C1 segment of cervical spinal cord (tissue), 14 donors: ENCODE measurements at regions not wholly inside any gene's neighbourhood (a gene's known extent, or its start where the extent isn't known, plus 50 kb on each side); places are given as distances from the start of the nearest gene placed in this dataset.
"Not testable (repeated sequence)": the region's sequence is repeated elsewhere in the genome, so short reads cannot be mapped to it uniquely, and the experiment has no call there.

Experiments used
- DNase-seq, 14 donors: peaks; one replicate each; lab custom pipeline; 2025; lab: John Stamatoyannopoulos, UW

DNA sequence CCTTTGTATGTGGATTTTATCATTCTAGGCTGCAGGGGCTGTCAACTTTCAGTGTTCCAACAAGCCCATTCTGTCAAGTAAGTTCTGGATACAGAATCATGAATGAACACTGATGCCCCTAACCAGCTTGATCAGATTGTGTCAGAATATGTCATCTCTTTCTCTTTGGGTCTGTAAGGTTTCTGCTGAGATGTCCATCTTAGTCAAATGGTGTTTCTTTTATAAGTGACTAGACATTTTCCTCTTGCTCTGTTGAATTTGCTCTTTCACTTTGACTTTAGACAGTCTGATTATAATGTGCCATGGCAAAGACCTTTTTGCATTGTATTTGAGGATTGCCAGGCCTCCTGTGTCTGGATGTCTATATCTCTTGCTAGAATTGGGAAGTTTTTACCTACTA, 660.9 kb upstream of the CBLB start:
- no peak for DNase-seq

DNA sequence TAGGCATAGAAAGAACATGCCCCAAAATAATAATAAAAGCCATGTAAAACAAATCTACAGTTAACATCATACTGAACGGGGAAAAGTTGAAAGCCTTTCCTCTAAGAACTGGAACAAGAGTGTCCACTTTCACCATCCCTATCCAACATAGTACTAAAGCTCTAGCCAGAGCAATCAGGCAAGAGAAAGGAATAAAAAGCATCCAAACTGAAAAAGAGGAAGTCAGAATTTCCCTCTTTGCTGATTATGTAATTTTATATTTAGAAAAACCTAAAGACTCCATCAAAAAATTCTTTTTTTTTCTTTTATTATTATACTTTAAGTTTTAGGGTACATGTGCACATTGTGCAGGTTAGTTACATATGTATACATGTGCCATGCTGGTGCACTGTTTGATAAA, 661.6 kb upstream of the CBLB start:
- DNase-seq: no peak

DNA sequence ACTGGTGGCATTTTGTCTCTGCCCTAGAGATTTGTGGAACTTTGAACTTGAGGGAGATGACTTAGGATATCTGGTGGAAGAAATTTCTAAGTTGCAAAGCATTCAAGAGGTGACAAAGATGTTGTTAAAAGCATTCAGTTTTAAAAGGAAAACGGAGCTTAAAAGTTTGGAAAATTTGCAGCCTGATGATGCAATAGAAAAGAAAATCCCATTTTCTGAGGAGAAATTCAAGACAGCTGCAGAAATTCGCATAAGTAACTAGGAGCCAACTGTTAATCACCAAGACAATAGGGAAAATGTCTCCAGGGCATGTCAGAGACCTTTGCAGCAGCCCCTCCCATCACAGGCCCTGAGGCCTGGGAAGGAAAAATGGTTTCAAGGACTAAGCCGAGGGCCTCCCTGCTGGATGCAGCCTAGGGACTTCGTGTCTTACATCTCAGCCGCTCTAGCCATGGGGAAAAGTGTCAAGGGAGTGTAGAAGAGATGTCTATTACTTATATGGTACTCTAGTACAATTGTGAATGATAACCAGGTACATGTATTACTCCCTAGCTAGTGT, 663.0 kb upstream of the CBLB start:
- not testable (repeated sequence) for DNase-seq

DNA sequence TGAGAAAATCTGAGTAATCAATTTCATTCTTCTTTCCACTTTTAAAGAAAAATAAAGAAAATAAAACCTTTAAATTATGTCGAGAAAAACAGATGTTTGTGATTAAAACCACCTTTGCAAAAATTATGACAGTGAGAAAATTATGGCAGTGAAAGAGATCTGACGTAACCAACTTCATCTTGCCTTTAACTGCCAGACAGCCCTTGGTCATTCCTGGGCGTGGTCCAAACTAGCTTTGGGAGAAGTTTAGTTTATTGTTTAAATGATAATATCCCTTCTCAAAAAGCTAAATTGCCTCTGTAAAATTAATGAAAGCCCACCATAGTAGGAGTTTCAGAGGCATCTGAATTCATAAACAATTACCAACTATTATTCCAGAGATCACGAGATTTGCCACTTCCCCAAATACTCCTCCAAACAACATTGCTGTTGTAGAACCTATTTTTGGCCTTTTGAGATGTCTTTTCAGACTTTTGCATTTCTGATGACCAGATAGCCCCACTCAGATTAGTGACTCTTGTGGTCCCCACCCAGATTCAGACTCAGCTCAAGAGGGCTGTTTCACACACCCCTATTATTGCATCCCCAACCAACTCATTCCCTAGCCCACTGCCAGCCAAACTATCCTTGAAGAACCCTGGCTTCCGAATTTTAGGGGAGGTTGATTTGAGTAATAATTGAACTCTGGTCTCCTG, 664.4 kb upstream of the CBLB start:
- DNase-seq: no peak

DNA sequence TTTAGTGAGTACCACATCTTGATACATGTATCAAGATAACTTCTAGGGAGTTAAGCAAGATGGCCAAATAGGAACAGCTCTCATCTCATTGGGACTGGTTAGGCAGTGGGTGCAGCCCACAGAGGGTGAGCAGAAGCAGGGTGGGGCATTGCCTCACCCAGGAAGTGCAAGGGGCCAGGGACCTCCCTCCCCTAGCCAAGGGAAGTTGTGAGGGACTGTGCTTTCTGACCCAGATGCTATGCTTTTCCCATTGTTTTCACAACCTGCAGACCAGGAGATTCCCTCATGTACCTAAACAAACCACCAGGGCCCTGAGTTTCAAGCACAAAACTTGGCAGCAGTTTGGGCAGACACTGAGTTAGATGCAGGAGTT, 665.0 kb upstream of the CBLB start:
- DNase-seq: no peak

DNA sequence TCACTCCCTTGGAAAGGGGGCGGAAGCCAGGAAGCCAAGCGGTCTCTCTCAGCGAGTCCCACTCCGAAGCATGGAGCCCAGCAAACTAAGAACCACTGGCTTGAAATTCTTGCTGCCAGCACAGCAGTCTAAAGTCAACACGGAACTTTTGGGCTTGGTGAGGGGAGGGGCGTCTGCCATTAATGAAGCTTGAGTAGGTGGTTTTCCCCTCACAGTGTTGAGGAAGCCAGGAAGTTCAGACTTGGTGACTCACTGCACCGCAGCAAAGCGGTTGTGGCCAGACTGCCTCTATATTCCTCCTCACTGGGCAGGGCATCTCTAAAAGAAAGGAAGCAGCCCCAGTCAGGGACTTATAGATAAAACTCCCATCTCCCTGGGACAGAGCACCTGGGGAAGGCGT, 665.4 kb upstream of the CBLB start:
- no peak for DNase-seq

DNA sequence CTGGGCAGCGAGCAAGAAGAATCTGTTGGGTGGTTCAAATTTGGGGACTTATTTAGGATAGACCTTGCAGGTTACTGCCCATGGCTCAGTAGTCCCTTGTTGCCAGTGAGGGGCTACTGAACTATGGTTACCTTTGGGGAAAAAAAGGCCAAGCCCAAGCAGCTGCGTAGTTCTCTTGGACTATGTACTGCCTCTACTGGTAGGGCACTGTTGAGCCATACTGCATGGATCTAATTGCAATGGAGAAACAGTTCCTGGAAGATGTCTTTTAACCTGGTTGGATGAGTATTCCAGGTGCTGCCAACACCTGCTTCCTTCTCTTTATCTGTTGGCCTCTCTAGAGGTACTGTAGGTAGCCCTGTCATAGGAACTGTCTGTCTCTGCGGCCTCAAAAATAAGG, 671.9 kb upstream of the CBLB start:
- no peak for DNase-seq

DNA sequence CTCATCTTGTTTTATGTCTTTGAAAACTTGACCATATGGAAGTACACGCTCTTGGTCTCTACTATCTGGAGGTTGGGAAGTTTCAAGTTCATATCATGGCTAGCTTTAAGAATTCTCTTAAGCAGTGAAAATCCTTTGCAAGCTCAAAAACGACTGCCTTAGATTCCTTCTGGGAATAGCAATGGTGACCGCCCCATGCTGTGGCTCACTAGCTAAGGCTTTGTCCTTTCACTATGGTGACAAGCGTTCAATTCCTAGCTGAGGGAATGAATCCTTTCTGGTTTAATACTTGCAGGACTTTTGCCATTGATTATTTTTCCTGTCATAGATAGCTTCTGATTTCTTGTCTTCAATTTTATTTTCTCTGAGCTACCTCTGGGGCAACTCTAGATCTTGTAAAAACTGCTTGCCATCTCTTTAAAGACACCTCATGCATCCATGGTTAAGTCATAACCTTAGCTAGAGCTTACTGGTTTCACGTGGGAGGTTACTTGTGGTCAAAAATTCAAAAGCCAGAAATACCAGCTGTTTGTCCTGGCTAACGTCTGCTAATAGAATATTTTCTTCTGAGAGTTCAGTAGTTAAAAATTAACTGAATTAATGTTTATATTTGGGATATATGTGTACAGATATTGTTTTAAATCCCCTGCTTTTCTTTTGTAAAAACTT, 673.4 kb upstream of the CBLB start:
- no peak for DNase-seq

DNA sequence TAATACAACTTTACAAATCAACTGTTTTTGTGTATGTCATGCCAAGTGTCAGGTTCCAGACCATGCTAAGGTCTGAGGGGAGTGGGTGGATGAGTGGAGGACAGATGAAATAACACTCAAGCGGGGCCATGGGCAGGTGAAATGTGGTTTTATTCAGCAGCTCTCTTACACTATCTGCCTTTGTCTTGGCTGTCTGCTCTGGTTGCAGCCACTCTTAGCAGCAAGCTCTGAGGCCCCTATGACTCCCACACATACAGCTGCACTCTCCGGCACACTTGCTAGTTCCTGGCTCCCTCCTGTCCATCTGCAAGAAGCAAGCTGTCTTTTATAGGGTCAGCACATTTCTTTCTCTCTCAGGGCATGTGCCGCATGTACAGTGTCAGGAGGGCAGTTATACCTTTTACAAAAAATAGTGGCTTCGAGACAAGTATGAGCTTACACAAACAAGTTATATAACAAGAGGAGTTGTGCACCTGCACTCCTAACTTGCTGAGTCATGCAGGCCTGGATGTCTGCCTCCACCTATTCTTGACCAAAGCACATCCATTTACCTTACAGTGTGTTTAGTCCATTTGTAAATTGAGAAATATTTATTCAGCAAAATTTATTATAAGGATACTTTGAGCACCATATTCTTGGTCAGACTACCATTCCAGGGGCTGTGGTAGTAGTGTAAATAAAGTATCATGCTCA, 683.7 kb upstream of the CBLB start:
- DNase-seq: no peak

DNA sequence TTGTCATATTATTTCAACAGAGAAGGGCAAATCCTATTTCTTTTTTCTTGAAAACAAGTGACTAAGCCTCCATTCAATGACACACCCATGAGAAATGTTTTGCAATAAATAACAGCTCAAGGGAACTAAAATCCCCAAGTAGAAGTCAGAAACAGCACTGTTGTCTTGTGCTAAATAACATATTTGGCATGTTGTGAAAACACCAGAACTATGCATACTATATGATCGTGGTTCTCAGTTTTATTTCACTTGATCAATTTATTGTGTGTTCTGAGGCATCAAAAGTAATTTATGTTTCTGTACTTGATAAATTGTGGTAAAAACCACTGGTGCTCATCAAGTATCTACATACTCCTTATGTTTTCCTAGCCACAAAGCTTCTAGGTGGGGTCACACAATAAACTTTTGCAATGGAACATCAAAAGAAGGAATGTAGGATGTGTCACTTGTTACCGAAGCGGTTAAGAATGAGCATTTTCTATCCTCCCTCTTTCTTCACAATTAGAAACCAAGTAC, 691.7 kb upstream of the CBLB start:
- DNase-seq: no peak

DNA sequence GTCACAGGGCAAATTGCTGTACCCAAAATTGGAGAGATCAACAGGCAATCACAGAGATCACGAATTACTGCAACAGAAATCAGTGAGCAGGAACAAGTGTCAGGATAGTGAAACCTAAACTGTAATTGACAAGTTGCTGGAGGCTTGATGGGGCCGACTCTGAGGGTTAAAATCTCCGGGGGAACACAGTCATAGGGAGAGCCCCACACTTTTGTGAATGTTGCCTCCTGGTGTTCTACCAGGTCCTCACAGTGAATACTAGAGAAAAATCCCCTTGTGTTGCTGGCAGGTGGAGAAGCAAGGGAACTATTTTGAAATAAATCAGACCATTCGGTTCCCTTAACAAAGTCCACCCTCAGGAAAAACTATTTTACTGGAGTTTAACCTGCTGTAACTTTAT, 697.5 kb upstream of the CBLB start:
- no peak for DNase-seq

DNA sequence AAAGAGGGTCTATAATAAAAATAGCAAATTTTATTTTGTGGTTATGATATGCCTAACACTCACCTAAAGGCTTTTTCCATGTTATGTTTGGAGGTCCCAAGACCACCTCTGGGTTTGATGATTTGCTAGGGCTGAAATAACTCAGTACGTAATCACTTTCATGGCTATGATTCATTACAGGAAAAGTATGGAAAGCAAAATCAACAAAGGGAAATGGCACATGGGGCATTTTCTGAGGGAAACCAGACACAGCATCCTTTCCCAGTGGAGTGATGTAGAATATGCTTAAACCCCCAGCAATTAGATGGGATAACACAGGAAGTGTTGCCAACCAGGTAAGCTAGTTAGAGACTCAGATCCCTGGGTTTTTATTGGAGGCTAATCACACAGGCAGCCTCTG, 701.6 kb upstream of the CBLB start:
- no peak for DNase-seq

DNA sequence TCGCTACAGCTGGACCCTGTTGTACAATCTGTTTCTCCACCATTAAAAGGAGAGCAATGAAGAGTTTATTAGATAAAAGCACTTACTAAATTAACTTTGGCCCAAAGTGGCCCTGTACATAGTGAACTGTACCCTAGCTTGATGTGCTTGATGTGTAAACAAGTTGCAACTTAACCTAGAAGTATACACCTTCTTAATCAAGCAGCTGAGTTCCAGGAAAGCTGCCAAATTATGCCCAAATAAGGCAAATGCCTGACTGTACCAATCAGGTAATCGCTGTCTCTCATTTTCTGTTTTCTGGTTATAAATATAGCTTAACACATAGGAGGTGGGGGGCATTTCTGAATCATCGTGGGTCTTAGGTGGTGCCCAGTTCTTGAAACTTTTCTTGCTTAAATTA, 704.8 kb upstream of the CBLB start:
- DNase-seq: no peak

DNA sequence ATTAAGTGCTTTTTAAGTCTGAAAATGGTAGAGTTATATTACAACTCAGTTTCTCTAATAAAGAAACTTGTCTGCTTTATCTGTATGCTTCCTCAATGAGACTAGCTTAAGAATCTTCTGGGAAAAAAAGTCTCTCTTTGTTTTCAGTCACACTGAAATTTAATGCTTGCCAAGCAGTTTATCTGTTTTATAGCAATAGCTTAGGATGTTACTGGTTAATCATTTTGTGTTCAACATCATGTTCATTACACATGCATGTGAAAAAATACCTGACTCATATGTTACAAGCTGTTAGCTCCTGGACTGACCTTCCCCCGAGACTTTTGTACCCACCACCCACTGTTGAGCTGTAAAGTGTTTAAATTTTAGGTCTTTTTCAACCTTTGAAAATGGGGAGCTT, 706.2 kb upstream of the CBLB start:
- no peak for DNase-seq

DNA sequence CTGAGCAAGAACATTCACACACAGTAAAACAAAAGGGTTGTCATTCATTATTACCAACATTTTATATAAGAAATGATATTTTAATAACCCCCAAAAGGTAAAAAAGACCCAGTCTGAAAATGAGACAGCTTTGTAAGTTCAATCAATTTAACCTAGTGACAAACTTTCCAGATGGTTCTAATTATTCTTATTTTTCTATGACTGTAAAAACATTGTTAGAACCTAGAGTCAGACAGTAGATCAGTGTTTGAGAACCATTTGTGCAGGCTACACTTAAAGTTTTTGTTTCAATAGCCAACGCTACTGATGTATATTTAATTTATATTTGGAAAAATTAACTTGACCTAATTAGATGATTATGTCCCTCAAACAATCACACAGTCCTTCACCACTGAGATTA, 708.4 kb upstream of the CBLB start:
- DNase-seq: no peak

DNA sequence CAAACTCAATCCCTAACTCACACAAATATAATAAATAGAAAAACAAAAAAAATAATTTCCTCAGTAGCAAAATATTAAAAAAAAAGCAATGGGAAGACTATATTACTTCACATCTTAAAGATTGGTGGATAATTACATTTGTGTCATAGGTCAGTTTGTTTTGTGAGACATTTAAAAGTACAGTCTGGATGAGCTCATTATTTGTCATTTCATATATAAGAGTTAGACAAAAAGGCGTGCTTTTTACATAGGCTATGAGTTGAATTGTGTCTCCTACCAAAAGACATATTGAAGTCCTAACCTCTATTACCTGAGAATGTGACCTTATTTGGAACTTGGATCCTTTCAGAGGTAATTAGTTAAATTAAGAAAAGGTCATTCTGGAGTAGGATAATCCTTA, 710.1 kb upstream of the CBLB start:
- no peak for DNase-seq

DNA sequence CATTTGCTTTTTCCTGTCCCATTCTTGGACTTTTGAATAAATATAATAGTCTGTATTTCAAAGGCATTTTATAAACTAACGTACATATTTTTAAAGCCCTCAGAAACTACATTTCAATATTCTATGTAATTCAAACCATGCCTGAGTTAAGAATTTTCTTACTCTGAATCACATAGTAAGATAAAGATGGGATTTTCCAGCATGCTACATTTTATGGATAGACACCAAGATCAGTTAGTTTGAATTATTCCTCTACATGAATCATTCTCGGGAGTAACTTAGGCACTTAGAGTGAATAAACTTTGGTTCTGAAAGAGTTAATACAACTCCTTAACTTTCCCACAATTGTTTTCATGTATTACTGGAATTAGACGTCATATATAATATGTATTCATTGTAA, 713.3 kb upstream of the CBLB start:
- DNase-seq: no peak

DNA sequence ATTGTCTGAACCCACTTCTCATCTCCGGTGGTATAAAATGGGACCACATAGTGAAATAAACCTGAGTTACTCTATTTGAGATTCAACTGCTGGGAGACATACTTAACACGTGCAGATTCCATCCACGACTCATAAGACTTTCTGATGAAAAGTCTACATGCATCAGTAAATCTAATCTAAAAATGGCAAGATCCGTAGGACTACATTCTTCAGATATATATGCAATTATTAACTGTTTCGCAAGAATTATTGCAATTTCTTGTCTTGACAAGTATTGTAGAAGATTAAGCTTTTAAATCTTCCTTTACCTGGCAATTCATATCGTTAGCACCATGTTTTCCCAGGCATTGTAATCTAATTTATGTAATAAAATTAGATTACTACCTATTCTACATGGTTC, 718.7 kb upstream of the CBLB start:
- DNase-seq: no peak

DNA sequence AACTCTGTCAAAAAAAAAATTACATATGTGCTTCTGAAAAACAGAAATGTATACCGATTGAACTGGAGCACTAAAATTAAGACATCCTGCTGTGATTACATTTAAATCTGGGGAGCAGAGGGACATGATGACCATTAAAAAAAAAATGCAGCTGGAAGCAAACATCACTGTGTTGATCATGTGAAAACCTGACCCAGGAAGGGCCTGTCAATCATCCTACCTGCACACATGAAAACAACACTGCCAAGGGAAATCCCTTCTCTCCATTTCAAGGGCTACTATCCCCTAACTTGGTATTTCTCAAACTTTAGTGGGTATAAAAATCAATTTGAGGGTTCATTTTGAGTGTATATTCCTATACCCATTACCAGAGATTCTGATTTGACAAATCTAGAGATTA, 719.9 kb upstream of the CBLB start:
- no peak for DNase-seq

DNA sequence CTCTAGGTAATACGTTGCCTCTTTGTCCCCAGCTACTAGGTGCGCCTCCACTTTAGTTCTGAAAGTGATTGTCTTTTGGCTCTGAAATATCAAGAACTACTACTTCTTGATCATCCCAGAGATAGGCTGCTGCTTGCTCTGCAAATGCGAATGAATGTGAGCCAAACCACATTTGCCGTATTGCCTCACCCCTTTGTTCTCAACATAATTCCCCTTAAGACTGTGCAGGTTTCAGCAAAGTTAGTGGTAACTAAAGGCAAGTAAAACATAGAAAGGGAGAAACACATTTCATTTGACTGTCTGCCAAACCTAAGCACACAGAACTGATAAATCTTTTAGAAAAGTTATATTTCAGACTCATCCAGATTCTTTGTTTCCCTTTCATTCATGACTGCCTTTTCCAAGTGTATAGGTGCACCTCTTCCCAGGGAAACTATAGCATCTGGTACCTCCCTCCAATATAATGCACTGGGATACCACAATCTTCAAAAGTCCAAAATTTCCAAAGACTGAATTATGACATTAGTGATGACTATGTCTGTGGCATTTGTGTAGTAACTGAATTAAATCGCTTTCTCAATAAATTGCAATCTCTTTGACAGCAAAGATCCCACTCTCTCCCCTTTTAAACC, 720.6 kb upstream of the CBLB start:
- no peak for DNase-seq

DNA sequence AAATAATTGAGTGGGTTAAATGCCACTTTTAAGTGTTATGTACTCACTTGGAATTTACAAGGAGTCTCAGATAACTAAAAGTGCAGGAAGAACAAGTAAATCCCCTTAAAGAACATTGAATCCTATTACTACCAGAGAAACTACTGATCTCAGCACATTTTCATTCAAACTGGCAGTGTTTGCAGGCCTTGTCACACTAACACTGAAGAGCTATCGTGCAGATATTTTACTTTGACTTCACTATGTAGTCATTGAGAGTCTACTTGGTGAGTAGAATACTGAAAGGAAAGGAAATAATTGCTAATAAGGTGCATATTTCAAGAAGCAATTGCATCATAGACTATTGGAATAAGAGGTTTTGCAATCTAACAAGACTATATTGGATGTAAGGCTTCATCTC, 721.4 kb upstream of the CBLB start:
- DNase-seq: no peak

DNA sequence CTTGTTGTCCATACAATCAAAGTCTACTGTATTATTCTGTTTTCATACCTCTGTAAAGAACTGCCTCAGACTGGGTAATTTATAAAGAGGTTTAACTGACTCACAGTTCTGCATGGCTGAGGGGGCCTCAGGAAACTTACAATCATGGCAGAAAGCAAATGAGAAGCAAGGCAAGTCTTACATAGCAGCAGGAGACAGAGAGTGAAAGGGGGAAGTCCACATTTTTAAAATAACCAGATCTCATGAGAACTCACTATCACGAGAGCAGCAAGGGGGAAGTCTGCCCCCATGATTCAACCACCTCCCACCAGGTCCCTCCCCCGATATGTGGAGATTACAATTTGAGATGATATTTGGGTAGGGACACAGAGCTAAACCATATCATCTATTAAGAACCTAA, 724.6 kb upstream of the CBLB start:
- DNase-seq: no peak
